ENCODE measurements at regions not wholly inside any gene's neighbourhood (a gene's known extent, or its start where the extent isn't known, plus 50 kb on each side); places are given as distances from the start of the nearest gene placed in this dataset.
"Not testable (repeated sequence)": the region's sequence is repeated elsewhere in the genome, so short reads cannot be mapped to it uniquely, and the experiment has no call there.

GRCh38 chr6:49198015-49198414, 265.0 kb downstream of the MMUT start:
- Histone ChIP-seq H3K36me3 (no peaks in the 10 kb centered on the region), H3K9me3 (no peaks in the 10 kb centered on the region), H3K4me1 (no peaks in the 10 kb centered on the region), H3K27me3 (no peaks in the 10 kb centered on the region), H3K27ac (replicated peaks in 1 of 4) (no peak overlapping the region), H3K4me3 (no peak overlapping the region)
- TF ChIP-seq POLR2AphosphoS5 (IDR thresholded peaks at IDR 0.05) (no peak), EP300 (IDR thresholded peaks at IDR 0.05) (no peak), POLR2A (IDR thresholded peaks at IDR 0.05; ENCODE audit: low read depth) (no peak), CTCF (IDR thresholded peaks at IDR 0.05) (no peak)
- no peak for DNase-seq (ENCODE audit: extremely low spot score)
- 34% methylated on average over 1 of the region's 1 CpG for WGBS
- intact Hi-C loops (cut with DNase I), result no loop called here

DNA sequence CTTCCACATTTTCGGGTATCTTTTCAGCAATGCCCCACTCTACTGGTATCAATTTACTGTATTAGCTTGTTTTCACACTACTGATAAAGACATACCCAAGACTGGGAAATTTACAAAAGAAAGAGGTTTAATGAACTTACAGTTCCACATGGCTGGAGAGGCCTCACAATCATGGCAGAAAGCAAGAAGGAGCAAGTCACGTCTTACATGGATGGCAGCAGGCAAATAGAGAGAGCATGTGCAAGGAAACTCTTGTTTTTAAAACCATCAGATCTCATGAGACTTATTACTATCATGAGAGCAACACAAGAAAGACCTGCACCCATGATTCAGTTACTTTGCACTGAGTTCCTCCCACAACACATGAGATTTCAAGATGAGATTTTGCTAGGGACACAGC, 300.7 kb downstream of the MMUT start:
- H3K36me3 ChIP-seq; H3K4me3 ChIP-seq; H3K9me3 ChIP-seq; intact Hi-C loops (cut with DNase I); H3K27ac ChIP-seq (replicated peaks in 1 of 4); H3K4me1 ChIP-seq; DNase-seq (ENCODE audit: extremely low spot score); H3K27me3 ChIP-seq: not testable (repeated sequence)
- WGBS, result 81% methylated on average over 2 of the region's 2 CpGs

DNA sequence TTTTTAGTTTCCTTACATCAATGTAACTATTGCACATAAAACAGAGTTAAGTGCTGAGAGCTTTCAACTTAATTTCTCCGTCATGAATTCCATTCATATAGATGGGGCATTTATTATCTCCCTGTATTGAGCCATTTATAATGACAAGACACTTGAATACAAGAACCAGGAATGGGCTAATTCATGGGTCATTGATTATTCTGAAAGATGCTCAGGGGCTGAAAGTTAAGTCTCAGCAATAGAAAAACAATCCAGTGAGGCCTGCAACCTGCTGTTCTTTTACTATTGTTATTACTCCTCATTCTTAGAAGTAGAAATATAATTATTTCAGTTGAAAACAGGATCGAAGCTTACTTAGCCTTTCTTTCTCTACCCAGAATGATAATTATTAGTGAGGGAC, 307.7 kb downstream of the MMUT start:
- no peaks in the 10 kb centered on the region for H3K9me3 ChIP-seq
- no peaks in the 10 kb centered on the region for H3K36me3 ChIP-seq
- no peaks in the 10 kb centered on the region for H3K27me3 ChIP-seq
- 88% methylated on average over 2 of the region's 2 CpGs for WGBS
- H3K27ac ChIP-seq (replicated peaks in 1 of 4), result no peak overlapping the region
- H3K4me3 ChIP-seq, result no peak overlapping the region
- TF ChIP-seq POLR2A (IDR thresholded peaks at IDR 0.05; ENCODE audit: low read depth), result no peak
- TF ChIP-seq POLR2AphosphoS5 (IDR thresholded peaks at IDR 0.05), result no peak
- TF ChIP-seq EP300 (IDR thresholded peaks at IDR 0.05), result no peak
- TF ChIP-seq CTCF (IDR thresholded peaks at IDR 0.05), result no peak
- intact Hi-C loops (cut with DNase I), result no loop called here
- H3K4me1 ChIP-seq, result no peaks in the 10 kb centered on the region
- DNase-seq (ENCODE audit: extremely low spot score), result no peak

DNA sequence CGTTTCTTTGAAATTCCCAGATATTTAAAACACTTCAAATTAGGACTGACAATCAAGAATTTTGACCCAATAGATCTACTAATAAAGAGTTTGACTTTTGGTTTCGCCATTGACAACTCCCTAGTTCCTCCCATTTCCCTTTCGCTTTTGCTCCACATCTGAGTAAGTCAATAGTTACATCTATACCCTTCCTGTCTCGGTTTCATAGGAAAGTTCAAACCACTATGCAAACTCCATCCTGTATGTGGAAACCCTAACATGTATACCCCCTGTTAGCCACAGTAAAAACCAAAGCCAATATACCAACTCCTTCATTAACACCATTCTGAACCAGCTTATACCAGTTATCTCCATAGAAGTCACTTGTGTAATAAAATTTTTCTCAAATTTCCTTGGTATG, 311.1 kb downstream of the MMUT start:
- no peak overlapping the region for H3K27ac ChIP-seq (replicated peaks in 1 of 4)
- no peaks in the 10 kb centered on the region for H3K27me3 ChIP-seq
- no peaks in the 10 kb centered on the region for H3K9me3 ChIP-seq
- H3K36me3 ChIP-seq, result no peaks in the 10 kb centered on the region
- no peak for TF ChIP-seq POLR2A (IDR thresholded peaks at IDR 0.05; ENCODE audit: low read depth)
- 67% methylated on average over 4 of the region's 4 CpGs for WGBS
- DNase-seq (ENCODE audit: extremely low spot score), result no peak
- intact Hi-C loops (cut with DNase I), result no loop called here
- no peaks in the 10 kb centered on the region for H3K4me1 ChIP-seq
- no peak overlapping the region for H3K4me3 ChIP-seq

- no peak for TF ChIP-seq POLR2A (IDR thresholded peaks at IDR 0.05; ENCODE audit: low read depth)
- TF ChIP-seq EP300 (IDR thresholded peaks at IDR 0.05), result no peak
- TF ChIP-seq POLR2AphosphoS5 (IDR thresholded peaks at IDR 0.05), result no peak
- TF ChIP-seq CTCF (IDR thresholded peaks at IDR 0.05), result no peak
- Histone ChIP-seq H3K4me1 (no peaks in the 10 kb centered on the region), H3K27me3 (no peaks in the 10 kb centered on the region), H3K27ac (replicated peaks in 1 of 4) (no peak overlapping the region), H3K9me3 (no peaks in the 10 kb centered on the region), H3K36me3 (no peaks in the 10 kb centered on the region), H3K4me3 (no peak overlapping the region)
- 32% methylated on average over 3 of the region's 3 CpGs for WGBS
- intact Hi-C loops (cut with DNase I), result no loop called here
- no peak for DNase-seq (ENCODE audit: extremely low spot score)
Observed at GRCh38 chr6:49151461-49151860, 311.6 kb downstream of the MMUT start.

DNA sequence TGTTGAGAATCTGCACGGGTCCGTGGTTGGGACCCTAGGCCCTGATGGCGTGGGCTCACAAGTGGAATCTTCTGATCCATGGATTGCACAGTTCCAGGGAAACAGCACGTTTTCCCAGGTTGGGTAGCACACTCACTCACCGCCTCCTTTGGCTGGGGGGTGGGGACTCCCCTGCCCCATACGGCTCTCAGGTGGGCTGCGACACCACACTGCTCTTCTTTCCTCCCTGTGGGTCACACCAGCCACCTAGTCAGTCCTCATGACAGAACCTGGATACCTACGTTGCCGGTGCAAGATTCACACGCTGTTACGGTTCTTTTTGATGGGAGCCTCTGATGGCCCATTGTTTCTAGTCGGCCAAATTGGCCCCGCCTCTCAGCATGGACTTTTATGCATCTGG, 312.0 kb downstream of the MMUT start:
- intact Hi-C loops (cut with DNase I), result no loop called here
- TF ChIP-seq POLR2AphosphoS5 (IDR thresholded peaks at IDR 0.05), result no peak
- TF ChIP-seq POLR2A (IDR thresholded peaks at IDR 0.05; ENCODE audit: low read depth), result no peak
- TF ChIP-seq EP300 (IDR thresholded peaks at IDR 0.05), result no peak
- no peak for TF ChIP-seq CTCF (IDR thresholded peaks at IDR 0.05)
- 92% methylated on average over 12 of the region's 13 CpGs for WGBS

More for the DNA sequence above, 312.0 kb downstream of the MMUT start:
- Histone ChIP-seq H3K27ac (replicated peaks in 1 of 4) (no peak overlapping the region), H3K27me3 (no peaks in the 10 kb centered on the region), H3K4me3 (no peak overlapping the region), H3K36me3 (no peaks in the 10 kb centered on the region), H3K4me1 (no peaks in the 10 kb centered on the region), H3K9me3 (no peaks in the 10 kb centered on the region)
- no peak for DNase-seq (ENCODE audit: extremely low spot score)

All from esophagus muscularis mucosa (tissue), 4 donors.